ENCODE measurements at regions not wholly inside any gene's neighbourhood (a gene's known extent, or its start where the extent isn't known, plus 50 kb on each side); places are given as distances from the start of the nearest gene placed in this dataset.

GRCh38 chr10:107336061-107336460, 171.6 kb upstream of the SORCS1 start:
- no peaks in the 10 kb centered on the region for H3K27me3 ChIP-seq (replicated peaks; ENCODE audit: control insufficient read depth, insufficient read depth, low read length)
- DNase-seq (ENCODE audit: extremely low read depth, insufficient read length) = no peak
- no peak for TF ChIP-seq CTCF (IDR thresholded peaks at IDR 0.05; ENCODE audit: insufficient read depth, low read length, poor library complexity, severe bottlenecking)
- no peaks in the 10 kb centered on the region for H3K36me3 ChIP-seq (ENCODE audit: control insufficient read depth, insufficient read depth, low read length)
- no peak overlapping the region for H3K4me3 ChIP-seq (replicated peaks; ENCODE audit: low read depth, low read length)

DNA sequence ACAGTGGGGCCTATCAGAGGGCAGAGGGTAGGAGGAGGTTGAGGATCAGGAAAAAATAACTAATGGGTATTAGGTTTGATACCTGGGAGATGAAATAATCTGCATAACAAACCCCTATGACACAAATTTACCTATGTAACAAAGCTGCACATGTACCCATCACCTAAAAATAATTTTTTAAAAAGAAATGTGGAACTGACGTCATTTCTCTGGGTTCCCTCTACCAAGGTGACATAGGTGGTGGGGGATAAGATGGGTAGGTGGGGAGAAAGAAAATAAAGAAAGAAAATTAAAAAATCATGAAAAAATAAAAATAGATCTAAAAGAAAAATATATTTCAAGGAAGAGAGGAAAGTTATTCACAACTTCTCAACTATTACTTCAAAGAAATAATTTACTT, 153.1 kb upstream of the SORCS1 start:
- no peak for TF ChIP-seq CTCF (IDR thresholded peaks at IDR 0.05; ENCODE audit: insufficient read depth, low read length, poor library complexity, severe bottlenecking)
- Histone ChIP-seq H3K4me3 (replicated peaks; ENCODE audit: low read depth, low read length) (no peak overlapping the region), H3K36me3 (ENCODE audit: control insufficient read depth, insufficient read depth, low read length) (no peaks in the 10 kb centered on the region)

DNA sequence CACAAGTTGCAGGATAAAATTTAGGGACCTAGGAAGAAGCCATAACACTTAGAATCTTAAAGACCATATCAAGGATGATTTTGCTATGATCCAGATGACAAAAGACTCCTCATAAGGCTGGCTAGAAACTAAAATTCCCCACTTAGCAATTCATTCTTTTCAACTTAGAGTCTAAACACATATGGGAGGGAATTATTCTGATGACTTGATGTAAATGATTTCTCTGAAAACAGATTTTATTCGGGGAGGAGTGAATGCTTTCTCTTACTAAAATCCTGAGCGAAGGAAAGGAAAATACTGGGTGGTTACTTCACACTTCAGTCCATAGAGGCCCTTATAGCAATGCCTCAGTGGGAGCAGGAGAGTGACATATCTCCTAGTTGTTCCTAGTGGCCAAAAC, 138.7 kb upstream of the SORCS1 start:
- no peak for TF ChIP-seq CTCF (IDR thresholded peaks at IDR 0.05; ENCODE audit: insufficient read depth, low read length, poor library complexity, severe bottlenecking)
- Histone ChIP-seq H3K36me3 (ENCODE audit: control insufficient read depth, insufficient read depth, low read length) (no peaks in the 10 kb centered on the region), H3K27me3 (replicated peaks; ENCODE audit: control insufficient read depth, insufficient read depth, low read length) (no peaks in the 10 kb centered on the region), H3K4me3 (replicated peaks; ENCODE audit: low read depth, low read length) (no peak overlapping the region)
- no peak for DNase-seq (ENCODE audit: extremely low read depth, insufficient read length)

More for the DNA sequence above, 153.1 kb upstream of the SORCS1 start:
- no peaks in the 10 kb centered on the region for H3K27me3 ChIP-seq (replicated peaks; ENCODE audit: control insufficient read depth, insufficient read depth, low read length)
- DNase-seq (ENCODE audit: extremely low read depth, insufficient read length) = no peak

- Histone ChIP-seq H3K4me3 (replicated peaks; ENCODE audit: low read depth, low read length) (no peak overlapping the region), H3K27me3 (replicated peaks; ENCODE audit: control insufficient read depth, insufficient read depth, low read length) (no peaks in the 10 kb centered on the region), H3K36me3 (ENCODE audit: control insufficient read depth, insufficient read depth, low read length) (no peaks in the 10 kb centered on the region)
- no peak for TF ChIP-seq CTCF (IDR thresholded peaks at IDR 0.05; ENCODE audit: insufficient read depth, low read length, poor library complexity, severe bottlenecking)
- no peak for DNase-seq (ENCODE audit: extremely low read depth, insufficient read length)
Observed at GRCh38 chr10:107299606-107300005, 135.1 kb upstream of the SORCS1 start.

- H3K36me3 ChIP-seq (ENCODE audit: control insufficient read depth, insufficient read depth, low read length) = no peaks in the 10 kb centered on the region
- no peaks in the 10 kb centered on the region for H3K27me3 ChIP-seq (replicated peaks; ENCODE audit: control insufficient read depth, insufficient read depth, low read length)
- TF ChIP-seq CTCF (IDR thresholded peaks at IDR 0.05; ENCODE audit: insufficient read depth, low read length, poor library complexity, severe bottlenecking) = no peak
- no peak overlapping the region for H3K4me3 ChIP-seq (replicated peaks; ENCODE audit: low read depth, low read length)
- DNase-seq (ENCODE audit: extremely low read depth, insufficient read length) = no peak
Observed at GRCh38 chr10:107284187-107284586, 119.7 kb upstream of the SORCS1 start.

DNA sequence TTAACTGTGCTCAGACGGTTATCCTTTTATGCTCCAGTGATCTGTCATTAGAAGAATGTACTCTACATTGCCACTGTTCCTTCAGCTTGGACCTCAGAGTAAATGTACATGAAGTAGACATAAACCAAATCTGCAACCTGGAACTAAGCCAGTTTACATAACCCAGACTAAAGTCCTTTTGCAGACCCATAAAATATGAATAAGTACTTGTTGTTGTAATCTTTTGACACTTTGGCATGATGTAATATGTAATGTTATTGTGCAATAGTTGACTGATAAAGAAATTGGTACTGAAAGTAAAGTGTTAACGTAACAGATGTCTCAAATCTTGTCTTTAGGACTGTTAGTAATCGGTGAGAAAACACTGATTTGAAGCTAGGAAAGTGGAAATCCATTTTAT, 115.8 kb upstream of the SORCS1 start:
- Histone ChIP-seq H3K4me3 (replicated peaks; ENCODE audit: low read depth, low read length) (no peak overlapping the region), H3K36me3 (ENCODE audit: control insufficient read depth, insufficient read depth, low read length) (no peaks in the 10 kb centered on the region), H3K27me3 (replicated peaks; ENCODE audit: control insufficient read depth, insufficient read depth, low read length) (no peaks in the 10 kb centered on the region)
- DNase-seq (ENCODE audit: extremely low read depth, insufficient read length) = no peak
- no peak for TF ChIP-seq CTCF (IDR thresholded peaks at IDR 0.05; ENCODE audit: insufficient read depth, low read length, poor library complexity, severe bottlenecking)

Data from GM06990 (cell line).